ENCODE measurements at regions not wholly inside any gene's neighbourhood (a gene's known extent, or its start where the extent isn't known, plus 50 kb on each side); places are given as distances from the start of the nearest gene placed in this dataset.

DNA sequence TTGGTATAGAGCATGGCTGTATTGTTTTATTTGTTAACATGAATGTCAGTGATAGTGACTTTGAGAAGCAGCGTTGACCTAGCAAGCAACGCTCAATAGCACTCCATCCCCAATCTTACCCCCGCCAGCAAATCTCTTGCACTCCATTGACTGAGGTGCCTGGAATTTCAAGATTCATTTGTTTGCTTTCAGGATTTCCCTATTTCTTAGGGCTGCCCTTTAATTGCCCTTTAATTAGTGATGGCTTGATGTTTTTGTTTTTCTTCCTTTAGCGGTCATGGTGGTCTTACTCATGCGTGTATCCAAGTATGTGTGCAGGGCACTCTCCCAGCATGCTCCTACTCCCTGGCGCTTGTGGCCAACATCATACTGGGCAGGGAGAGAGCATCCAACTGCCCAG is 216.8 kb upstream of the TBL1XR1 start:
- dilution Hi-C loops (cut with MboI; ENCODE audit: extremely low pct_ligation_motif_present, low sequenced_read_pairs) (no loop called here), intact Hi-C loops (cut with micrococcal nuclease) (loop anchor here (5.0 kb wide), 2 partner anchors 33 to 52 kb away; no protein-coding TSS in a partner anchor)
- no peaks in the 10 kb centered on the region for H4K20me1 ChIP-seq (replicated peaks; ENCODE audit: control insufficient read depth, extremely low read depth, insufficient read depth, low read length)
- no peak overlapping the region for H3K9ac ChIP-seq (replicated peaks; ENCODE audit: extremely low read depth, insufficient read depth, low read length)
- TF ChIP-seq, protein P1, sequence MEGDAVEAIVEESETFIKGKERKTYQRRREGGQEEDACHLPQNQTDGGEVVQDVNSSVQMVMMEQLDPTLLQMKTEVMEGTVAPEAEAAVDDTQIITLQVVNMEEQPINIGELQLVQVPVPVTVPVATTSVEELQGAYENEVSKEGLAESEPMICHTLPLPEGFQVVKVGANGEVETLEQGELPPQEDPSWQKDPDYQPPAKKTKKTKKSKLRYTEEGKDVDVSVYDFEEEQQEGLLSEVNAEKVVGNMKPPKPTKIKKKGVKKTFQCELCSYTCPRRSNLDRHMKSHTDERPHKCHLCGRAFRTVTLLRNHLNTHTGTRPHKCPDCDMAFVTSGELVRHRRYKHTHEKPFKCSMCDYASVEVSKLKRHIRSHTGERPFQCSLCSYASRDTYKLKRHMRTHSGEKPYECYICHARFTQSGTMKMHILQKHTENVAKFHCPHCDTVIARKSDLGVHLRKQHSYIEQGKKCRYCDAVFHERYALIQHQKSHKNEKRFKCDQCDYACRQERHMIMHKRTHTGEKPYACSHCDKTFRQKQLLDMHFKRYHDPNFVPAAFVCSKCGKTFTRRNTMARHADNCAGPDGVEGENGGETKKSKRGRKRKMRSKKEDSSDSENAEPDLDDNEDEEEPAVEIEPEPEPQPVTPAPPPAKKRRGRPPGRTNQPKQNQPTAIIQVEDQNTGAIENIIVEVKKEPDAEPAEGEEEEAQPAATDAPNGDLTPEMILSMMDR (IDR thresholded peaks at IDR 0.05; ENCODE audit: extremely low read depth in 1 of 2, insufficient read depth in 1 of 2, low read depth in 1 of 2, low read length in 2 of 2) = no peak
- TF ChIP-seq, protein P2, sequence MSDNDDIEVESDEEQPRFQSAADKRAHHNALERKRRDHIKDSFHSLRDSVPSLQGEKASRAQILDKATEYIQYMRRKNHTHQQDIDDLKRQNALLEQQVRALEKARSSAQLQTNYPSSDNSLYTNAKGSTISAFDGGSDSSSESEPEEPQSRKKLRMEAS (IDR thresholded peaks at IDR 0.05; ENCODE audit: insufficient read depth, insufficient read length) = no peak
- no peak for TF ChIP-seq FOS (IDR thresholded peaks at IDR 0.05; ENCODE audit: borderline replicate concordance, insufficient read depth, low read length)
- no peak for TF ChIP-seq POLR2A (IDR thresholded peaks at IDR 0.05; ENCODE audit: low read depth, low read length)
- TF ChIP-seq POLR2AphosphoS5 (IDR thresholded peaks at IDR 0.05; ENCODE audit: insufficient read depth, low read depth, low read length) = no peak
- no peak for TF ChIP-seq JUN (IDR thresholded peaks at IDR 0.05; ENCODE audit: borderline replicate concordance, insufficient read depth, insufficient read length, low read depth)
- no peak for TF ChIP-seq MYC (IDR thresholded peaks at IDR 0.05; ENCODE audit: low read depth, low read length)
- no peak for TF ChIP-seq GATA2 (IDR thresholded peaks at IDR 0.05; ENCODE audit: insufficient read depth, insufficient read length, low read depth, low read length)
- TF ChIP-seq EZH2 (IDR thresholded peaks at IDR 0.05; ENCODE audit: borderline replicate concordance, low read depth, low read length, severe bottlenecking) = no peak
- CTCF ChIA-PET = no interaction called here
- POLR2A ChIA-PET = no interaction called here
- no peaks in the 10 kb centered on the region for H3K9me1 ChIP-seq (replicated peaks; ENCODE audit: control insufficient read depth, extremely low read depth, insufficient read depth, low read length)
- no peaks in the 10 kb centered on the region for H3K27me3 ChIP-seq (ENCODE audit: control insufficient read depth in 2 of 2, insufficient read depth in 2 of 2, low read length in 2 of 2)
- no peaks in the 10 kb centered on the region for H3K9me3 ChIP-seq (replicated peaks; ENCODE audit: control insufficient read depth, insufficient read depth, low read length)
- H2AFZ ChIP-seq (ENCODE audit: low read depth, low read length) = no peak overlapping the region
- peaks cover 5% of the 10 kb centered on the region for H3K4me1 ChIP-seq (ENCODE audit: control insufficient read depth, extremely low read depth, insufficient read depth, low read length)
- H3K36me3 ChIP-seq (ENCODE audit: control insufficient read depth in 2 of 2, extremely low read depth in 1 of 2, insufficient read depth in 2 of 2, low read length in 2 of 2) = no peaks in the 10 kb centered on the region
- no peak overlapping the region for H3K4me3 ChIP-seq (replicated peaks in 1 of 3; ENCODE audit: insufficient read depth in 1 of 3, low read depth in 1 of 3, low read length in 3 of 3)
- no peaks in the 10 kb centered on the region for H3K79me2 ChIP-seq (ENCODE audit: control insufficient read depth, insufficient read depth, low read length)
- H3K27ac ChIP-seq (ENCODE audit: insufficient read depth, low read depth, low read length) = no peak overlapping the region
- no peak for DNase-seq (ENCODE audit: low read depth, low spot score)
- BruUV-seq (replicated peaks) = no TSS peak
- FAIRE-seq = no peak
- H3K4me2 ChIP-seq (ENCODE audit: insufficient read depth, low read length) = no peak overlapping the region
